ENCODE measurements at regions not wholly inside any gene's neighbourhood (a gene's known extent, or its start where the extent isn't known, plus 50 kb on each side); places are given as distances from the start of the nearest gene placed in this dataset.

DNA sequence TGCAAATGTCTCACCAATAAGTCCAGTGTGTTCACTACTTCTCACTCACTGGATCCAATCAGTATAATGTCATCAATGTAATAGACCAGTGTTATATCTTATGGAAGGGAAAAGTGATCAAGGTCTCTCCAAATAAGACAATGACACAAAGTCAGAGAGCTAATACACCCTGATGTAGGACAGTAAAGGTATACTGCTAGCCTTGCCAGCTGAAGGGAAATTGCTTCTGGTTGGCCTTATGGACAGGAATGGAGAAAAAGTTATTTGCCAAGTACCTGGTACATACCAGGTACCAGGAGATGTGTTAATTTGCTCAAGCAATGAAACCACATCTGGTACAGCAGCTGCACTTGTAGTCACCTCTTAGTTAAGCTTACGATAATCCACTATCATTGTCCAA is 141.0 kb downstream of the LTN1 start:
- no peak for TF ChIP-seq POLR2A (IDR thresholded peaks at IDR 0.05; ENCODE audit: low read length)
- TF ChIP-seq GATA1 (IDR thresholded peaks at IDR 0.05; ENCODE audit: low read depth, low read length), result no peak
